SJSA1 (cell line): ENCODE measurements at regions not wholly inside any gene's neighbourhood (a gene's known extent, or its start where the extent isn't known, plus 50 kb on each side); places are given as distances from the start of the nearest gene placed in this dataset.

Experiments used
- DNase-seq, 2 experiments: peaks; one replicate each; pipeline ENCODE4 v3.0.0-alpha.2; 2015 to 2020; ENCODE audit warnings: low spot score in 2 of 2, low read depth in 1 of 2
- H3K27ac ChIP-seq: fragments of 250-450 bp; sonication (Bioruptor Pico); 2 replicates; pipeline ENCODE4 v1.5.1; 2020; ENCODE audit warnings: mild to moderate bottlenecking, moderate library complexity
- H3K27me3 ChIP-seq: fragments of 250-450 bp; sonication (Bioruptor Pico); replicated peaks from 2 replicates; pipeline ENCODE4 v1.5.1; 2020; ENCODE audit warnings: mild to moderate bottlenecking, moderate library complexity
- H3K36me3 ChIP-seq: fragments of 250-450 bp; sonication (Bioruptor Pico); 2 replicates; pipeline ENCODE4 v1.5.1; 2020; ENCODE audit warnings: mild to moderate bottlenecking
- H3K4me1 ChIP-seq: fragments of 250-450 bp; sonication (Bioruptor Pico); replicated peaks from 2 replicates; pipeline ENCODE4 v1.6.1; 2021; ENCODE audit warnings: mild to moderate bottlenecking
- H3K4me3 ChIP-seq: fragments of 250-450 bp; sonication (Bioruptor Pico); 2 replicates; pipeline ENCODE4 v1.5.1; 2020; ENCODE audit warnings: mild to moderate bottlenecking
- H3K9me3 ChIP-seq: fragments of 250-450 bp; sonication (Bioruptor Pico); replicated peaks from 2 replicates; pipeline ENCODE4 v1.5.1; 2020; ENCODE audit warnings: mild to moderate bottlenecking

- H3K4me3 ChIP-seq = no peak overlapping the region
- peaks cover 12% of the 10 kb centered on the region; the same call in 1 of the 2 replicates for H3K27me3 ChIP-seq
- H3K4me1 ChIP-seq = peaks cover 3% of the 10 kb centered on the region; the same call in 1 of the 2 replicates
- H3K27ac ChIP-seq = no peak overlapping the region
- peak in 1 of 2 experiments; percentile 10 for DNase-seq
- no peaks in the 10 kb centered on the region for H3K36me3 ChIP-seq
- no peaks in the 10 kb centered on the region for H3K9me3 ChIP-seq
Observed at GRCh38 chr2:16507655-16508489, 157.8 kb downstream of the CYRIA start.

GRCh38 chr2:16506366-16506765 is 159.3 kb downstream of the CYRIA start:
- peaks cover 3% of the 10 kb centered on the region; the same call in 1 of the 2 replicates for H3K4me1 ChIP-seq
- no peaks in the 10 kb centered on the region for H3K9me3 ChIP-seq
- H3K27ac ChIP-seq = no peak overlapping the region
- no peak overlapping the region for H3K4me3 ChIP-seq
- H3K27me3 ChIP-seq = peaks cover 12% of the 10 kb centered on the region; the same call in 1 of the 2 replicates
- H3K36me3 ChIP-seq = no peaks in the 10 kb centered on the region
- no peak for DNase-seq

GRCh38 chr2:16496426-16497388 is 168.9 kb downstream of the CYRIA start:
- H3K27ac ChIP-seq = no peak overlapping the region
- no peaks in the 10 kb centered on the region for H3K27me3 ChIP-seq
- no peaks in the 10 kb centered on the region for H3K36me3 ChIP-seq
- no peaks in the 10 kb centered on the region for H3K9me3 ChIP-seq
- no peak for DNase-seq
- no peaks in the 10 kb centered on the region for H3K4me1 ChIP-seq
- H3K4me3 ChIP-seq = no peak overlapping the region

GRCh38 chr2:16495509-16496208 is 170.0 kb downstream of the CYRIA start:
- no peaks in the 10 kb centered on the region for H3K27me3 ChIP-seq
- H3K9me3 ChIP-seq = no peaks in the 10 kb centered on the region
- no peaks in the 10 kb centered on the region for H3K4me1 ChIP-seq
- no peak overlapping the region for H3K27ac ChIP-seq
- no peaks in the 10 kb centered on the region for H3K36me3 ChIP-seq
- H3K4me3 ChIP-seq = no peak overlapping the region
- DNase-seq = no peak

- Histone ChIP-seq H3K4me1 (no peaks in the 10 kb centered on the region), H3K9me3 (no peaks in the 10 kb centered on the region), H3K27me3 (no peaks in the 10 kb centered on the region), H3K36me3 (no peaks in the 10 kb centered on the region), H3K4me3 (no peak overlapping the region), H3K27ac (no peak overlapping the region)
- no peak for DNase-seq
Observed at GRCh38 chr2:16494836-16495508, 170.7 kb downstream of the CYRIA start.

- H3K27ac ChIP-seq = no peak overlapping the region
- no peaks in the 10 kb centered on the region for H3K36me3 ChIP-seq
- DNase-seq = no peak
- H3K9me3 ChIP-seq = no peaks in the 10 kb centered on the region
- H3K4me3 ChIP-seq = no peak overlapping the region
- no peaks in the 10 kb centered on the region for H3K4me1 ChIP-seq
- H3K27me3 ChIP-seq = no peaks in the 10 kb centered on the region
Observed at GRCh38 chr2:16493788-16494187, 171.8 kb downstream of the CYRIA start.

GRCh38 chr2:16487686-16488085 is 177.9 kb downstream of the CYRIA start:
- DNase-seq = no peak
- H3K27ac ChIP-seq = no peak overlapping the region

GRCh38 chr2:16485251-16485650 is 180.4 kb downstream of the CYRIA start:
- H3K27me3 ChIP-seq = no peaks in the 10 kb centered on the region
- H3K36me3 ChIP-seq = no peaks in the 10 kb centered on the region
- no peak for DNase-seq
- H3K4me1 ChIP-seq = no peaks in the 10 kb centered on the region
- no peaks in the 10 kb centered on the region for H3K9me3 ChIP-seq
- no peak overlapping the region for H3K4me3 ChIP-seq
- no peak overlapping the region for H3K27ac ChIP-seq

More at GRCh38 chr2:16487686-16488085, 177.9 kb downstream of the CYRIA start:
- no peaks in the 10 kb centered on the region for H3K27me3 ChIP-seq
- H3K9me3 ChIP-seq = no peaks in the 10 kb centered on the region
- no peaks in the 10 kb centered on the region for H3K36me3 ChIP-seq
- H3K4me1 ChIP-seq = no peaks in the 10 kb centered on the region
- no peak overlapping the region for H3K4me3 ChIP-seq

- Histone ChIP-seq H3K36me3 (no peaks in the 10 kb centered on the region), H3K27ac (no peak overlapping the region), H3K27me3 (no peaks in the 10 kb centered on the region), H3K4me1 (no peaks in the 10 kb centered on the region), H3K4me3 (no peak overlapping the region), H3K9me3 (no peaks in the 10 kb centered on the region)
- no peak for DNase-seq
Observed at GRCh38 chr2:16482460-16482859, 183.2 kb downstream of the CYRIA start.

- Histone ChIP-seq H3K4me3 (no peak overlapping the region), H3K4me1 (no peaks in the 10 kb centered on the region), H3K9me3 (no peaks in the 10 kb centered on the region), H3K27ac (no peak overlapping the region), H3K27me3 (no peaks in the 10 kb centered on the region), H3K36me3 (no peaks in the 10 kb centered on the region)
- DNase-seq = no peak
Observed at GRCh38 chr2:16481351-16481750, 184.3 kb downstream of the CYRIA start.

- Histone ChIP-seq H3K4me3 (no peak overlapping the region), H3K27me3 (no peaks in the 10 kb centered on the region), H3K9me3 (no peaks in the 10 kb centered on the region), H3K27ac (no peak overlapping the region), H3K36me3 (no peaks in the 10 kb centered on the region), H3K4me1 (no peaks in the 10 kb centered on the region)
- DNase-seq = no peak
Observed at GRCh38 chr2:16479721-16480120, 185.9 kb downstream of the CYRIA start.

- H3K4me3 ChIP-seq = no peak overlapping the region
- H3K27ac ChIP-seq = no peak overlapping the region
- no peaks in the 10 kb centered on the region for H3K4me1 ChIP-seq
- DNase-seq = no peak
- H3K36me3 ChIP-seq = no peaks in the 10 kb centered on the region
- H3K27me3 ChIP-seq = no peaks in the 10 kb centered on the region
- H3K9me3 ChIP-seq = no peaks in the 10 kb centered on the region
Observed at GRCh38 chr2:16478434-16479210, 187.0 kb downstream of the CYRIA start.
